ENCODE measurements at regions not wholly inside any gene's neighbourhood (a gene's known extent, or its start where the extent isn't known, plus 50 kb on each side); places are given as distances from the start of the nearest gene placed in this dataset.
"Not testable (repeated sequence)": the region's sequence is repeated elsewhere in the genome, so short reads cannot be mapped to it uniquely, and the experiment has no call there.

GRCh38 chr5:1598950-1599737, 75.4 kb upstream of the LPCAT1 start:
- in situ Hi-C loops (cut with MboI; ENCODE audit: low sequenced_read_pairs, unreplicated experiment); DNase-seq (ENCODE audit: low spot score): not testable (repeated sequence)
- TF ChIP-seq, protein P1, sequence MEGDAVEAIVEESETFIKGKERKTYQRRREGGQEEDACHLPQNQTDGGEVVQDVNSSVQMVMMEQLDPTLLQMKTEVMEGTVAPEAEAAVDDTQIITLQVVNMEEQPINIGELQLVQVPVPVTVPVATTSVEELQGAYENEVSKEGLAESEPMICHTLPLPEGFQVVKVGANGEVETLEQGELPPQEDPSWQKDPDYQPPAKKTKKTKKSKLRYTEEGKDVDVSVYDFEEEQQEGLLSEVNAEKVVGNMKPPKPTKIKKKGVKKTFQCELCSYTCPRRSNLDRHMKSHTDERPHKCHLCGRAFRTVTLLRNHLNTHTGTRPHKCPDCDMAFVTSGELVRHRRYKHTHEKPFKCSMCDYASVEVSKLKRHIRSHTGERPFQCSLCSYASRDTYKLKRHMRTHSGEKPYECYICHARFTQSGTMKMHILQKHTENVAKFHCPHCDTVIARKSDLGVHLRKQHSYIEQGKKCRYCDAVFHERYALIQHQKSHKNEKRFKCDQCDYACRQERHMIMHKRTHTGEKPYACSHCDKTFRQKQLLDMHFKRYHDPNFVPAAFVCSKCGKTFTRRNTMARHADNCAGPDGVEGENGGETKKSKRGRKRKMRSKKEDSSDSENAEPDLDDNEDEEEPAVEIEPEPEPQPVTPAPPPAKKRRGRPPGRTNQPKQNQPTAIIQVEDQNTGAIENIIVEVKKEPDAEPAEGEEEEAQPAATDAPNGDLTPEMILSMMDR (IDR thresholded peaks at IDR 0.05; ENCODE audit: borderline replicate concordance, control extremely low read depth, extremely low read depth, insufficient read depth, missing control alignments) = peak; percentile 17

DNA sequence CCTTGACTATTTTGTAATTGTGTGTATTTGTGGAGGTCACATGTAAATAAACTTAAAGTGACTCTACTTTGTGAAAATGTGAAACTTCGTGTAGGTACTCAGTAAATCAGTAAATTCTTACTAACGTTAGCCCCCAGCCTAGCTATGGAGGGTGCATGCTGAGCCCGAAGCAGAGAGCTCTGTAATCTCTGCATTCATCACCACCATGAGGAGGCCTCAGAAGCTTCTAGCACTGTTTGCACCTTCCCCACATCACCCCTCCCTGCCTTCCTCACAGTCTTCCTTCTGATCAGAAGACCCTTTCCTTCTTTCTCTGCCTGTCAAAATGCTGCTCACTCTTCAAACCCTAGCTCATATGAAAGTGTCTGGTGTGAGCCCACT, 73.3 kb upstream of the LPCAT1 start:
- in situ Hi-C loops (cut with MboI; ENCODE audit: low sequenced_read_pairs, unreplicated experiment); DNase-seq (ENCODE audit: low spot score): not testable (repeated sequence)

- in situ Hi-C loops (cut with MboI; ENCODE audit: low sequenced_read_pairs, unreplicated experiment); DNase-seq (ENCODE audit: low spot score): not testable (repeated sequence)
Observed at GRCh38 chr5:1596462-1597092, 72.8 kb upstream of the LPCAT1 start.

DNA sequence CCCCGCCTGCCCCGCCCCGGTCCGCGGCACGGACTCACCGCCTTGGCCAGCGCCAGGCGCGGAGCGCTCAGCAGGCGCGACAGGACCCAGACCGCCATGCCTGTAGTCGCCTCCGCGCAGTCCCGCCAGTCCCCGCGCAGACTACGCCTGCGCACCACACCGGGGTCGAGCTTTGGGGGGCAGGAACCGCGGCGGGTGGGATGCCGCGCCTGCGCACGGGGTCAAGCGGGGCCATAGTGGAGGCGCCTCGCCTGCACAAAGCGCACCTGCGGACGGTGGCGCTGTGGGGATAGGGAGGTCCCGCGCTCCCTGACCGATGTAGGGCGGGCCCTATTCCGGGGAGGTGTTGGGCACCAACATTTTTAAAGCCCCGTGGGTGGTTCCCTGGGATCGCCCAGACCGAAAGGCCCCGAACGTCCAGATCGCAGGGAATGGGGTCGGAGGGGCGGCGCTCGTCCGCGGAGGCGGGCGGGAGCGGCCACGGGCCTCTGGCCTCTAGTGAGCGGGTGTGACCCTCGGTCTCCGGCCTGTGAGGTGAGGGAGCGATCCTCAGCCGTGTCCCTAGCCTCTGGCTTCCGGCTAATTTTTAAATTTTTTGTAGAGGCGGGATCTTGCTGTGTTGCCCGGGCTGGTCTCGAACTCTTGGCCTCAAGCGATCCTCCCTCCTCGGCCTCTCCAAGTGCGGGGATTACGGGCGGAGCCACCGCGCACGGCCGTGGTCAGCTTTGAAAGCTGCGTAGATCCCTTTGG, 70.8 kb upstream of the LPCAT1 start:
- DNase-seq (ENCODE audit: low spot score) = peak; percentile 98
- in situ Hi-C loops (cut with MboI; ENCODE audit: low sequenced_read_pairs, unreplicated experiment) = no loop called here
- TF ChIP-seq, protein P1 (IDR thresholded peaks at IDR 0.05; ENCODE audit: borderline replicate concordance, control extremely low read depth, extremely low read depth, insufficient read depth, missing control alignments) = peak; percentile 76

- in situ Hi-C loops (cut with MboI; ENCODE audit: low sequenced_read_pairs, unreplicated experiment) = no loop called here
- TF ChIP-seq, protein P1 (IDR thresholded peaks at IDR 0.05; ENCODE audit: borderline replicate concordance, control extremely low read depth, extremely low read depth, insufficient read depth, missing control alignments) = no peak
- peak; percentile 23 for DNase-seq (ENCODE audit: low spot score)
Observed at GRCh38 chr5:1593903-1594356, 70.2 kb upstream of the LPCAT1 start.

GRCh38 chr5:1588071-1588694, 64.4 kb upstream of the LPCAT1 start:
- in situ Hi-C loops (cut with MboI; ENCODE audit: low sequenced_read_pairs, unreplicated experiment); DNase-seq (ENCODE audit: low spot score): not testable (repeated sequence)

- in situ Hi-C loops (cut with MboI; ENCODE audit: low sequenced_read_pairs, unreplicated experiment); DNase-seq (ENCODE audit: low spot score): not testable (repeated sequence)
Observed at GRCh38 chr5:1583081-1583875, 59.5 kb upstream of the LPCAT1 start.

DNA sequence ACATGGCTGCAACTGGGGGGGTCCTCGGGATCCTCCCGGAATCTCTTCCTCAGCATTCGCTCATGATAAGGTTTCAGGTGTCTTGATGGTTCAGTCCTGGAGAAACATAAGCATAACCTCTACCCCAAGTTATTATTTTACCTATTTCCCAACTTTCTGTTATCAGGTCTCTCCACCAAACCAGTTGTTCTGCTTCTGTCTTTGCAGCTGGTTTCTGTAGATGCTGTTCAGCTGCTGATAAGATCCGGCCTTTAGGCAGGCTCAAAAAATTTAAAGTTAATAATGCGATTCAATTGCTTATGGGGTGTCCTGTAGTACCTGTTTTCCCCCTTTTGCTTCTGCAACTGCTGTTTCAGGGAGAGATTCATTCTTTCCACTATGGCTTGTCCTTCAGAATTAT, 55.6 kb upstream of the LPCAT1 start:
- in situ Hi-C loops (cut with MboI; ENCODE audit: low sequenced_read_pairs, unreplicated experiment) = not testable (repeated sequence)

DNA sequence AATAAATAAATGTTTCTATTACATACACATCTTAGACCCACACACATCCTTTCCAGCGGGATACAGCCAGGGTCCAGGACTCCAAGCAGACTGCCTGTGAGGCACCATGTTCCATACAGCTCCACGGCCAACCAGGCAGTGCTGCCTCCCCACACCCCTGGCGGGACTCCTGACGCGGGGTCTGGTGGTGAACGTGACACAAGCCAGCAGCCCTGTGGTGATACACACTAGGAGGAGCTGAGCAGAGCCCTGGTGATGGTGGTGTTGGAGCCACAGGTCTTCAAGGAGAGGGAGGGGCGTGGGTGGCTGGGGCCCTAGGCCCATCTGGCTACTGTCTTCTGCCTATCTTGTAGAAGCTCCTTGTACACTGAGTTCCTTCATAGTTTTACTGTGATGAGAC, 53.1 kb upstream of the LPCAT1 start:
- DNase-seq (ENCODE audit: low spot score); in situ Hi-C loops (cut with MboI; ENCODE audit: low sequenced_read_pairs, unreplicated experiment): not testable (repeated sequence)

More for the DNA sequence above, 55.6 kb upstream of the LPCAT1 start:
- DNase-seq (ENCODE audit: low spot score) = not testable (repeated sequence)

- in situ Hi-C loops (cut with MboI; ENCODE audit: low sequenced_read_pairs, unreplicated experiment) = not testable (repeated sequence)
- DNase-seq (ENCODE audit: low spot score) = peak; percentile 1
Observed at GRCh38 chr5:1575991-1576714, 52.4 kb upstream of the LPCAT1 start.

DNA sequence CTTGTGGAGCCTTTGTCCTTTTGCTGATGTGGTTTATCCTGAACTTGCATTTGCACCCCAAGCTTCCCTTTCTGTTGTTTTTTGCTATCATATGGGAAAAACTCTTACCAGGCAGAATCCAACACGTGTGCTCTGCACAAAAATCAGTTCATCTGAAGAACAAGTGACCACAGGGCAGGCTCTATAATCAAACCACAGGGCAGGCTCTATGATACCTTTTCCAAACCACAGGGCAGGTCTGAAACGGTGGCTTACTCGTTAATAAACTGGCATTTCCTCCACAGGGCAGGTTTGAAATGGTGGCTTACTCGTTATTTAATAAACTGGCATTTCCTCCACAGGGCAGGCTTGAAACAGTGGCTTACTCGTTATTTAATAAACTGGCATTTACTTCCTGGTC, 51.7 kb upstream of the LPCAT1 start:
- DNase-seq (ENCODE audit: low spot score); in situ Hi-C loops (cut with MboI; ENCODE audit: low sequenced_read_pairs, unreplicated experiment): not testable (repeated sequence)

GRCh38 chr5:1574023-1574318, 50.2 kb upstream of the LPCAT1 start:
- in situ Hi-C loops (cut with MboI; ENCODE audit: low sequenced_read_pairs, unreplicated experiment); DNase-seq (ENCODE audit: low spot score): not testable (repeated sequence)
